HepG2 (cell line): ENCODE measurements at regions not wholly inside any gene's neighbourhood (a gene's known extent, or its start where the extent isn't known, plus 50 kb on each side); places are given as distances from the start of the nearest gene placed in this dataset.

ENCODE experiments used
- ATAC-seq: fragments of 200-7000 bp; cut with Tn5 transposase; 3 replicates; pipeline ENCODE4 v1.9.1; 2020; ENCODE audit warnings: mild to moderate bottlenecking, moderate library complexity
- BruUV-seq: library from RNA; stranded (reverse); fragments of 400-500 nt; replicated peaks from 2 replicates; lab custom pipeline; 2021; lab: Mats Ljungman, UMichigan
- CTCF ChIA-PET: fragments of 300-600 bp; formaldehyde crosslinking; extraction: SDS; loops from one replicate; lab custom pipeline; 2021; ENCODE audit warnings: low total read pairs, inconsistent platforms, low intra/inter-chr PET ratio; lab: Yijun Ruan, JAX
- POLR2A ChIA-PET: fragments of 350-600 bp; sonication (Branson Sonifier 250); formaldehyde crosslinking; loops from one replicate; lab custom pipeline; 2020; ENCODE audit warnings: antibody characterized with exemption, inconsistent platforms; lab: Yijun Ruan, JAX
- DNase-seq: peaks from one replicate; pipeline ENCODE4 v3.0.0-alpha.2; 2015; ENCODE audit warnings: low spot score
- FAIRE-seq: peaks from 3 replicates; lab custom pipeline; 2011; peaks lifted over from hg19 to GRCh38; lab: Jason Lieb, UNC
- H2AFZ ChIP-seq: one replicate; pipeline ENCODE4 v1.6.1; 2011; ENCODE audit warnings: low read length, inconsistent platforms
- H3K27ac ChIP-seq: fragments of 300-600 bp; 3 replicates; pipeline ENCODE4 v1.8.0; 2011; ENCODE audit warnings: mixed run types, mild to moderate bottlenecking, mixed read lengths, low read length, inconsistent platforms; ENCODE audit not compliant: insufficient read depth; ENCODE audit errors: extremely low read length
- H3K27me3 ChIP-seq, 2 experiments: fragments of 200-600 bp in 1 of 2; 2 replicates in 1 of 2; 3 replicates in 1 of 2; pipeline versions ENCODE4 v1.6.0 to v1.8.0; 2011; ENCODE audit warnings: low read length in 2 of 2, mild to moderate bottlenecking in 2 of 2, moderate library complexity in 2 of 2, inconsistent platforms in 1 of 2; ENCODE audit not compliant: insufficient read depth in 2 of 2, control insufficient read depth in 1 of 2
- H3K36me3 ChIP-seq, 2 experiments: fragments of 200-600 bp in 1 of 2; replicated peaks in 1 of 2; 2 replicates in 1 of 2; 3 replicates in 1 of 2; pipeline versions ENCODE4 v1.5.1 to v1.8.0; 2011; ENCODE audit warnings: low read length in 2 of 2, inconsistent platforms in 1 of 2; ENCODE audit not compliant: insufficient read depth in 2 of 2, control insufficient read depth in 1 of 2
- H3K4me1 ChIP-seq: 2 replicates; pipeline ENCODE4 v1.5.1; 2012; ENCODE audit warnings: low read length, inconsistent platforms; ENCODE audit not compliant: insufficient read depth
- H3K4me2 ChIP-seq: 2 replicates; pipeline ENCODE4 v1.6.0; 2011; ENCODE audit warnings: low read depth, low read length, inconsistent platforms
- H3K4me3 ChIP-seq, 3 experiments: fragments of 200-600 bp in 1 of 3; sonication (generic), shearing (Covaris generic) in 1 of 3; replicated peaks in 1 of 3; 2 replicates each; pipeline ENCODE4 v1.5.1; 2011 to 2016; ENCODE audit warnings: low read length in 3 of 3, inconsistent platforms in 2 of 3, low read depth in 2 of 3, mild to moderate bottlenecking in 2 of 3, control low read depth in 1 of 3, mixed read lengths in 1 of 3; ENCODE audit not compliant: insufficient read depth in 1 of 3
- H3K79me2 ChIP-seq: one replicate; pipeline ENCODE4 v1.6.1; 2011; ENCODE audit warnings: low read length, inconsistent platforms; ENCODE audit not compliant: insufficient read depth
- H3K9ac ChIP-seq: 2 replicates; pipeline ENCODE4 v1.6.0; 2011; ENCODE audit warnings: mild to moderate bottlenecking, low read depth, low read length, inconsistent platforms; ENCODE audit not compliant: insufficient read depth
- H3K9me3 ChIP-seq: 2 replicates; pipeline ENCODE4 v1.5.1; 2012; ENCODE audit warnings: mild to moderate bottlenecking, low read length
- H4K20me1 ChIP-seq: 2 replicates; pipeline ENCODE4 v1.6.0; 2011; ENCODE audit warnings: inconsistent platforms, mild to moderate bottlenecking, low read length, moderate library complexity; ENCODE audit not compliant: insufficient read depth
- CEBPG ChIP-seq: IDR thresholded peaks from 2 replicates; pipeline ENCODE4 v1.6.1; 2016
- CENPBD1 ChIP-seq: sonication (generic); formaldehyde crosslinking; IDR thresholded peaks from 2 replicates; pipeline ENCODE4 v1.8.0; 2022; ENCODE audit warnings: missing genetic modification reagents, low read depth, mild to moderate bottlenecking, borderline replicate concordance
- GATAD2A ChIP-seq: IDR thresholded peaks from 2 replicates; pipeline ENCODE4 v1.6.1; 2016
- HNRNPUL1 ChIP-seq: fragments of 200-400 bp; formaldehyde crosslinking; IDR thresholded peaks from 2 replicates; pipeline ENCODE4 v1.6.1; 2017; ENCODE audit warnings: low read depth, mild to moderate bottlenecking, low read length, moderate library complexity
- HOXA5 ChIP-seq: sonication (generic); formaldehyde crosslinking; IDR thresholded peaks from 2 replicates; pipeline ENCODE4 v1.4.0; 2020; ENCODE audit warnings: missing genetic modification reagents
- MEIS2 ChIP-seq: sonication (generic); formaldehyde crosslinking; IDR thresholded peaks from 2 replicates; pipeline ENCODE4 v1.9.0; 2021; ENCODE audit warnings: mild to moderate bottlenecking, missing genetic modification reagents
- NCOR1 ChIP-seq: fragments of 200-600 bp; sonication (generic); IDR thresholded peaks from 2 replicates; pipeline ENCODE4 v1.7.0; 2017; ENCODE audit warnings: antibody characterized with exemption, low read length, borderline replicate concordance
- ONECUT2 ChIP-seq: sonication (generic); formaldehyde crosslinking; IDR thresholded peaks from 2 replicates; pipeline ENCODE4 v1.4.0; 2020; ENCODE audit warnings: missing genetic modification reagents
- PTBP1 ChIP-seq: fragments of 200-400 bp; formaldehyde crosslinking; IDR thresholded peaks from 2 replicates; pipeline ENCODE4 v1.6.1; 2018; ENCODE audit warnings: low read length, low read depth; ENCODE audit not compliant: poor library complexity, severe bottlenecking
- TP53 ChIP-seq: sonication (generic); formaldehyde crosslinking; conservative IDR thresholded peaks from 2 replicates; pipeline ENCODE4 v1.4.0; 2020; ENCODE audit warnings: missing genetic modification reagents
- U2AF2 ChIP-seq: fragments of 200-400 bp; formaldehyde crosslinking; IDR thresholded peaks from 2 replicates; pipeline ENCODE4 v1.6.1; 2017; ENCODE audit warnings: low read depth, mild to moderate bottlenecking, low read length
- YEATS2 ChIP-seq: sonication (generic); formaldehyde crosslinking; IDR thresholded peaks from 2 replicates; pipeline ENCODE4 v1.4.0; 2020; ENCODE audit warnings: missing genetic modification reagents, borderline replicate concordance
- ZC3H4 ChIP-seq: sonication (generic); formaldehyde crosslinking; IDR thresholded peaks from 2 replicates; pipeline ENCODE4 v1.4.0; 2020; ENCODE audit warnings: missing genetic modification reagents, borderline replicate concordance
- ZFP36L1 ChIP-seq: sonication (generic); formaldehyde crosslinking; IDR thresholded peaks from 2 replicates; pipeline ENCODE4 v1.8.0; 2022; ENCODE audit warnings: mild to moderate bottlenecking, missing genetic modification reagents, moderate library complexity
- ZNF124 ChIP-seq: sonication (generic); formaldehyde crosslinking; IDR thresholded peaks from 2 replicates; pipeline ENCODE4 v1.4.0; 2020; ENCODE audit warnings: missing genetic modification reagents
- ZNF230 ChIP-seq: sonication (generic); formaldehyde crosslinking; IDR thresholded peaks from 2 replicates; pipeline ENCODE4 v1.4.0; 2020; ENCODE audit warnings: mild to moderate bottlenecking, missing genetic modification reagents
- ZNF333 ChIP-seq: sonication (generic); formaldehyde crosslinking; IDR thresholded peaks from 2 replicates; pipeline ENCODE4 v1.4.0; 2020; ENCODE audit warnings: mild to moderate bottlenecking, missing genetic modification reagents, borderline replicate concordance
- ZNF432 ChIP-seq: sonication (generic); formaldehyde crosslinking; IDR thresholded peaks from 2 replicates; pipeline ENCODE4 v1.5.0; 2020; ENCODE audit warnings: missing genetic modification reagents, mild to moderate bottlenecking, borderline replicate concordance
- ZNF891 ChIP-seq: sonication (generic); formaldehyde crosslinking; IDR thresholded peaks from 2 replicates; pipeline ENCODE4 v1.5.0; 2020; ENCODE audit warnings: mild to moderate bottlenecking, missing genetic modification reagents
- WGBS: methylation state at CpG from one replicate; pipeline ENCODE4 v1.1.6; 2017; ENCODE audit warnings: low lambda C conversion rate; 5-methylcytosine and 5-hydroxymethylcytosine counted together
- in situ Hi-C: cut with HindIII; loops from 2 replicates; pipeline ENCODE4 v1.10.0; 2017; ENCODE audit warnings: low pct_unique_long_range_greater_than_20kb; ENCODE audit not compliant: extremely low pct_ligation_motif_present
- intact Hi-C: fragments of 100-400 bp; cut with micrococcal nuclease; formaldehyde crosslinking; loops from one replicate; pipeline ENCODE4 v1.10.0; 2022; ENCODE audit not compliant: unreplicated experiment

GRCh38 chr12:84046859-84047258 is 865.7 kb downstream of the SLC6A15 start:
- H3K9ac ChIP-seq, result no peak overlapping the region
- in situ Hi-C loops, result no loop called here
- no peaks in the 10 kb centered on the region for H4K20me1 ChIP-seq
- BruUV-seq, result no TSS peak
- H3K9me3 ChIP-seq, result no peaks in the 10 kb centered on the region
- no peak for DNase-seq
- no peaks in the 10 kb centered on the region for H3K36me3 ChIP-seq
- no peak for FAIRE-seq
- ATAC-seq, result no peak
- ChIA-PET POLR2A (no interaction called here), CTCF (no interaction called here)
- TF ChIP-seq ZNF124 (CRISPR knock-in tag), result no peak
- no peak for TF ChIP-seq GATAD2A (CRISPR knock-in tag)
- no peak for TF ChIP-seq CEBPG (CRISPR knock-in tag)
- no peak for TF ChIP-seq TP53 (CRISPR knock-in tag)
- TF ChIP-seq HNRNPUL1, result no peak
- TF ChIP-seq ZNF333 (CRISPR knock-in tag), result no peak
- no peak for TF ChIP-seq ONECUT2 (CRISPR knock-in tag)
- no peak for TF ChIP-seq CENPBD1 (CRISPR knock-in tag)
- TF ChIP-seq PTBP1, result no peak
- TF ChIP-seq ZNF230 (CRISPR knock-in tag), result no peak
- no peak for TF ChIP-seq YEATS2 (CRISPR knock-in tag)
- no peak for TF ChIP-seq ZNF432
- no peak for TF ChIP-seq ZC3H4
- TF ChIP-seq ZNF891 (CRISPR knock-in tag), result no peak
- no peak for TF ChIP-seq U2AF2
- TF ChIP-seq MEIS2, result no peak
- TF ChIP-seq NCOR1, result no peak
- TF ChIP-seq ZFP36L1, result no peak
- no peak for TF ChIP-seq HOXA5
- H3K27ac ChIP-seq, result no peak overlapping the region
- H2AFZ ChIP-seq, result no peak overlapping the region
- H3K4me2 ChIP-seq, result no peak overlapping the region
- intact Hi-C loops, result no loop called here
- WGBS, result 58% methylated on average over 2 of the region's 2 CpGs
- H3K4me1 ChIP-seq, result peaks cover 10% of the 10 kb centered on the region
- H3K79me2 ChIP-seq, result no peaks in the 10 kb centered on the region
- no peaks in the 10 kb centered on the region; a peak in 1 of 5 replicates for H3K27me3 ChIP-seq
- no peak overlapping the region for H3K4me3 ChIP-seq
